ENCODE measurements at regions not wholly inside any gene's neighbourhood (a gene's known extent, or its start where the extent isn't known, plus 50 kb on each side); places are given as distances from the start of the nearest gene placed in this dataset.

GRCh38 chr3:117892431-117892841 lies 1142.2 kb downstream of the IGSF11 start:
- DNase-seq (ENCODE audit: low read depth), result peak; percentile 86

DNA sequence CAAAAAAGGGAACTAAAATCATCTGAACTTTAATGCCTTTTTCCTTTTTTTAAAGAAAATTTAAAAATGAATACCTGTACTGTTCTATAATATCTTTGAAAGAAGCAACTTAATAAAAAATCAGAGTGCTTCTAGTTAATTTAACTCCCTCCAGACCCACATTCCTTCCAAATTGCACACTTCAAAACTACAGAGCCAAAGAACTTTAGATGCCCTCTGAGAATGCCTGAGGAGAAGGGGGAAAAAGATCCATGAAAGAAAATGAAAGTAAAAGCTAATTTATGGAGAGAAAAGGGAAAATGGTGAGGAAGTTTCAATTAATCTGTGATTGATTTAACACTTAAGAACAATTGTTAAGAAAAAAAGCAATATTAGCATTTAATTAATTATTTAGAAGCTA lies 1141.6 kb downstream of the IGSF11 start:
- no peak for DNase-seq (ENCODE audit: low read depth)

GRCh38 chr3:117893638-117894037 lies 1141.0 kb downstream of the IGSF11 start:
- DNase-seq (ENCODE audit: low read depth), result no peak

DNA sequence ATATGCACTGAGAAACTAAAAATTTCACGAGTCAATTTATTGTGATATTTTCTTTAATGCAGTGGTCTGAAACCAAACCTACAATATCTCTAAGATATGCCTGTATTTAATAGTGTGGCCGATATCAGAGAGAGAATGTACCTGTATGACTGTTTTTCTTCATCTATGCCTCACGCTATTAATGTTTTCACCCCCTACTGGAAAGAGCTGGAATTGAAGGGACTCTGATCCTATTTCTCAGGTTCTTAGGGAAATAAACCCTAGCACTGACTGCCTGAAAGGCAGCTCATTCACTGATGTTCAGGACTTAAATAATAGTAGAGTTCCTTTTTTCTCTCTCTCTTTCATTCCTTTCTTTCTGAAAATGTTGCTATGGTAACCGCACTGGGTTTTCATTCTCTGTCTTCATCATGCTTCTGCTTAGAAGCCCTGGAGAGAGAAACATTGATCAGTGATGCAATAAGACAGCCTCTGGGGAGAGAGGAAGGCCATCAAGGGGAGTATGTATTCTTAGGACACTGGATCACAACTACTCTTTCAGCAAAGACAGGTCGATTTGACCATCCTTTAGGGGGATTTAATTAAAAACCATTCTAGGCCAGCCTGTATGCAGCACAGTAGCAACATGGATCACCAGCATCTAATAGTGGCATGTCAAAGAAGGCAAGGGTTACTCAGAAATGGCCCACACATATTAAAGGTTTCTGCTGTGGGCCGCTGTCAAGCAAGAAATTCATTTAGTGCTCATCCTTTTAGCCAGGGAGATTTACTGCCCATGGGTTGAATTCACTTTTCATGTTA lies 1135.7 kb downstream of the IGSF11 start:
- DNase-seq (ENCODE audit: low read depth), result no peak

DNA sequence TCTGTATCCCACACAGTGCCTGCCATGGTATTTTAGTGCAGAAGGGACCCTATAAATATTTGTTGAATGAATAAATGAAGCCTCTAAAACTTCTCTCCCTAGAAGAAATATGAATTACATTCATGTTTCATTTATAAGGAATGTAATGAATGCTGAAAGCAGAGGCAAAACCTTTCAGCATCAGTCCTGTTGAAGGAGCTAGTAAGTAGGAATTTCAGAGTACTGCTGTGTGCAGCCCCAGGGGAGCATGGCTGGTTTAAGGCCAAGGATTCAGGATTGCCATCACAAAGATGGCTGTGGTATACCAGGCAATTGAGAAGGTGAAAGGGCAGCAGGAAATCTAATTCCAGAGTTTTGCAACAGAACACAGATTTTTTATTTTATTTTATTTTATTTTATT lies 1131.4 kb downstream of the IGSF11 start:
- DNase-seq (ENCODE audit: low read depth), result peak; percentile 82

DNA sequence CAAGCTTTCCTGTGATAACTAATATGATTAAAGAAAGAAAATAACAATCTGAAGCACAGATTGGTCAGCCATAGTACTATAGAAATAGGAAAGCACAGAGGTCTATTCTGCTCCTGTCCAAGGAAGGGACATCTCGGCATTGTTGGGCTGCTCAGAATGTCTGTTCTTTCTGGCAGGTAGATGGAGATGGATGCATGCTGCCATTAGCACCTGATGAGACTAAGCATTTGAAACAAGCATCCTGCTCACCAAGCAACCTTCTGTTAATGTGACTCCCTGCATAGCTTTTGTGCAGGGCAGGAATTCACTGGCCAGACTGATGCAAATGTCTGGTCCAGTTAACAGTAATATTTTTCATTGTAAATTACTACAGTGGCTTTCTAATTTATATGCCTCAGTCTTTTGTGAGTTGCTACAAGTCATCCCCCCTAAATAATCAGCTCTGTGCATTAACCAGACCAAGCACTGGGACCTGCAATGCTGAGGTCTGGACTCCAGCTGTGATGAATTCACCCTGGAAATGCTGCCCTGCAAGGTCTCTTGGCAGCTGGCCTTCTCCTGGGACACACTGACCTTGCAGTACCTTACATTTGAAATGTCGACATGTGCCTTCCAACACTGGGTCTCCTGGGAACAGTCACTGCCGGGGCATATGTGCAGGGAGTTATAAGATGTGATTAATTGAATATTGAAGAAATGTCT lies 1123.7 kb downstream of the IGSF11 start:
- DNase-seq (ENCODE audit: low read depth), result no peak

DNA sequence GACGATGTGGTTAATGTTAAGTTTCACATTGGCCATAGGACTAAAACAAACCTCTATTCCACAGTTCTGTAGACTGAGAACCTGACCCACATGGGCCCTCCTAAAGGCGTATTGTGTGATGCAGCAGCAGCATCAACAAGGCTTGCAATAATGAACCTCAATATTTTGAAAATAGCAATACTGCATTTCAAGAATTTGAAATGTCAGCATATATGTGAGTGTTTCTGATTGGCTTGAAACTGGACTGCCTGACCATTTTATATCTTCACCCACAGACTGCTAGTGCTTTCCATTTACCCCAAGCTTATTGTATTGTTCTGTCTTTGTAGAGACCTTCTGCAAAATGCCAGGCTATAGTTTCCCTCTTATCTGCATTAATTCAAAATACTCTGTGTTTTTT lies 1122.3 kb downstream of the IGSF11 start:
- no peak for DNase-seq (ENCODE audit: low read depth)

- DNase-seq (ENCODE audit: low read depth), result no peak
Measured at GRCh38 chr3:117914540-117915100, 1120.0 kb downstream of the IGSF11 start.

GRCh38 chr3:117916839-117917238 lies 1117.8 kb downstream of the IGSF11 start:
- no peak for DNase-seq (ENCODE audit: low read depth)

- no peak for DNase-seq (ENCODE audit: low read depth)
Measured at GRCh38 chr3:117919621-117920020, 1115.0 kb downstream of the IGSF11 start.

- DNase-seq (ENCODE audit: low read depth), result no peak
Measured at GRCh38 chr3:117920253-117920898, 1114.3 kb downstream of the IGSF11 start.

DNA sequence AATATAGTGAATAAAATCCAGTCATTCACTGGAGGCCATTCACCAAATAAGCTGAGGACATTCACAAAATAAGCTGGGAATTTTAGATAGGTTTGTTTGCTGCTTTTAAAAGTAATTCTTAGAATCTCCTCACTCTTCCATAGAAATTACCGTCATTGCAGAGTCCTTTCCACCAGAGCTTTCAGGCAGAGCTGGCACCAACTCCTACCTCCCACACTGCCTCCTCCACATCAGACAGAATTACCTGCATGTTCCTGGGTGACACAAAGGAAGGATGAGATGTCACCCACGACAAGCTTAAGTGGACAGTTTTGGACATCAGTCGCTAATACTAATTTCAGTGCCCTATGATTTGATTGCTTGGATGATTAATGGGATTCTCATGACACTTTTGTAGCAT lies 1113.2 kb downstream of the IGSF11 start:
- no peak for DNase-seq (ENCODE audit: low read depth)

DNA sequence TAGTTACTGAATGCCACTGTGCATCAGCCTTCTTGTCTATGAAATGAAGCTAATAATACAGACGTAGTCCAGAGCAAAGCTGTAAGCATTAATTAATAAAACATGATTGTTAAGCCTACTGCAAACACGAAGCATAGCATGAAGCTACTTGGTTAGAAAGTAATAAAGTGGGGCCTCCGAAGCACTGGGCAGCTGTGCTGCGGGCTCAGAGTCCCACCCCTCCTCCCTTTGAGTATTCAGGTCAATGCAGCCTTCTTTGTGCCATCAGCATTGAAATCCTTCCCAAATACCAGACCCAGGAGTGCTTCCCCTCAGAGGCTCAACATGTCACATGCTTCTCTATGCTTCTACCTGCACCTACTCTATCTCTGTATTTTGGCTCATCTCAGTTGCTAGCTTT lies 1112.6 kb downstream of the IGSF11 start:
- DNase-seq (ENCODE audit: low read depth), result no peak

- no peak for DNase-seq (ENCODE audit: low read depth)
Measured at GRCh38 chr3:117926819-117927218, 1107.8 kb downstream of the IGSF11 start.

- DNase-seq (ENCODE audit: low read depth), result no peak
Measured at GRCh38 chr3:117927825-117928224, 1106.8 kb downstream of the IGSF11 start.

- DNase-seq (ENCODE audit: low read depth), result no peak
Measured at GRCh38 chr3:117928836-117929235, 1105.8 kb downstream of the IGSF11 start.

DNA sequence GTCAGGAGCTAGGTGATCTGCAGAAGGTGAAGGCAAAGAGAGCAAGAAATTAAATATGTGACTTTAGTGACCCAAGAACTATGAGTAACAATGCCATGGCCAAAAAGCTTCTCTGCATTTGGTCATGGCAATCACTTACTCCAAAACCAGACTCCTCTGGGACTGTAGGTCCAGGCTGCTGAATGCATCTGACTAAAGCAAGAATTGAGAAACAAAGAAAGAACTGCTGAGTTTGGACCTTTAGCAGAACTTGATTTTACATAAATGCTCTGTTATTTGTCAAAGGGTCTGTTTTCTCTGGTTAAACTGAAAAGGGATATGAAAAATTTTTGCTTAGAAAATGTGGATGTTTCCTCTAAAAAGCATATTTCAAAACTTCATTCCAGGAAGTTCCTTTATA lies 1102.2 kb downstream of the IGSF11 start:
- peak; percentile 63 for DNase-seq (ENCODE audit: low read depth)

GRCh38 chr3:117936159-117936558 lies 1098.5 kb downstream of the IGSF11 start:
- DNase-seq (ENCODE audit: low read depth), result no peak

GRCh38 chr3:117938974-117939373 lies 1095.7 kb downstream of the IGSF11 start:
- no peak for DNase-seq (ENCODE audit: low read depth)

DNA sequence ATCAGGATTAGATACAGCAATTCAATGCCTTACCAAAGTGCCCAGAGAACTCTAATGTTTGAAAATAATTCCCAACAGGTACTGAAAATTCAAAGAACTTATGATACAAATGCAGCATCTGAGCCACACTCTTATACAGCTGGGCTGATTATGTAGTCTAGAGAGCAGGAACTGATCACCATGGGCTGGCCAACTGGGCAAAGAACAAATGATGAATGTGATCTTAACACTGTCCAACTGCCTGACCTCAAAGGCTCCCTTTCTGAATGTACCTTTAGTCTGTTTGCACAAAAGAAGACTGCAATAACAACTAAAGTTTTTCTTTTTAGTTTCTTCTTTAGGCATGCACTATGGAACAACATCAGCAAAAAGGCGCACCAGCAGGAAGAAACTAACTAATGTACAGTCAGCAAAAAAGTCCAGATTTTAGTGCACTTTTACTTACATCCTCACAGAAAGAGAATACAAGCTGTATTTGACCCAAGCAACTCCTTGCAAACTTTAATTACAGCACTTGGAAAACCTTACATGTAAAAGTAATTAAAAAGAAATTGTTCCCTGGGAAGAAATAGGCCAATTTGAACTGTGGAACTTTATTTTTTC lies 1095.1 kb downstream of the IGSF11 start:
- DNase-seq (ENCODE audit: low read depth), result no peak

DNA sequence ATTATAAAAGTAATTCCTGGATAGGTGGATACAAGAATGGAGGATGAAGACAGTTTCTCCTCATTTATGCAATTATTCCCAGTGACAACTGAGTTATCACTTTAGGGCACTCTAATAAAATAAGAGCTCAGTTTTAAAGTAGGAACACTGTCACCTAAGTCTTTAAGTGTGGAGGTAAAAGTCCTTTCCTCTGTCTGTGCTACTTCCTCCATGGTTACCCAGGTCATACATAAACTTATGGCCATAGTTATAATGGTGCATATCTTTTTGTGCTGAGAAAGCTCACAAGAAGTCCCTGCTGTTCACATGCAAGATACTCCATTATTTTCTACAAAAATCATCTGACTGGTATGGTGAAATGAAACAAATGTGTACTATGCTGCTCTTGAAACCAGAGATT lies 1093.6 kb downstream of the IGSF11 start:
- DNase-seq (ENCODE audit: low read depth), result no peak

DNA sequence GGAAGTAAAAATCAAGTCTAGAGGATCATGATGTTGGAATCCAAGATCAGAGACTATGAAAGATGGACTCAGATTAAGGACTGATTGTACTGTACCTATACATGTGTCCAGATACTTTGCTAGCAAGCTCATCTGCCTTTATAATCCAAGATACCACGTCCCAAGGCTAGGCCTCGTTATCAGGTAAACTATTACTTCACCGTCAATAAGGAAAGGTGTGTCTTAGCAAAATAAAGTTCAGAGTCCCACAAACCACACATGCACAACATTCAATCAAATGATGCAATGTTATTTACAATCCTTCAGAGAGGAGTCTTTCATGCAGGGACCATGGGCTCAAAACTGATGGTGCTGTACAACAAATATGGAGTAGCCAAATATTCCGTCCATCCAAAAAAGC lies 1092.9 kb downstream of the IGSF11 start:
- no peak for DNase-seq (ENCODE audit: low read depth)
